GM23338 (cell line): ENCODE measurements at regions not wholly inside any gene's neighbourhood (a gene's known extent, or its start where the extent isn't known, plus 50 kb on each side); places are given as distances from the start of the nearest gene placed in this dataset.

Source experiments
- ATAC-seq: fragments of 200-7000 bp; cut with Tn5 transposase; 3 replicates; pipeline ENCODE4 v1.9.1; 2020
- DNase-seq: peaks from one replicate; pipeline ENCODE4 v3.0.0-alpha.2; 2015; ENCODE audit warnings: low spot score
- H2AFZ ChIP-seq: fragments of 200-600 bp; sonication (generic); 2 replicates; pipeline ENCODE4 v1.8.0; 2016; ENCODE audit warnings: antibody characterized with exemption, mild to moderate bottlenecking, moderate library complexity
- H3F3A ChIP-seq: fragments of 200-600 bp; sonication (generic); replicated peaks from 2 replicates; pipeline ENCODE4 v1.8.0; 2017; ENCODE audit warnings: antibody characterized with exemption, mixed run types, low read depth
- H3K27ac ChIP-seq: fragments of 200-600 bp; sonication (generic); 2 replicates; pipeline ENCODE4 v1.6.1; 2016; ENCODE audit warnings: low read depth
- H3K27me3 ChIP-seq: fragments of 200-600 bp; sonication (generic); 2 replicates; pipeline ENCODE4 v1.8.0; 2016; ENCODE audit warnings: mild to moderate bottlenecking, mixed run types, moderate library complexity; ENCODE audit not compliant: insufficient read depth
- H3K36me3 ChIP-seq: fragments of 200-600 bp; sonication (generic); 2 replicates; pipeline ENCODE4 v1.8.0; 2016; ENCODE audit warnings: mild to moderate bottlenecking; ENCODE audit not compliant: insufficient read depth
- H3K4me1 ChIP-seq: fragments of 200-600 bp; sonication (generic); 2 replicates; pipeline ENCODE4 v1.8.0; 2016; ENCODE audit warnings: mild to moderate bottlenecking, moderate library complexity; ENCODE audit not compliant: insufficient read depth
- H3K4me2 ChIP-seq: fragments of 200-600 bp; sonication (generic); 2 replicates; pipeline ENCODE4 v1.7.1; 2017; ENCODE audit warnings: mixed run types
- H3K4me3 ChIP-seq: fragments of 200-600 bp; sonication (generic); 2 replicates; pipeline ENCODE4 v1.6.1; 2016; ENCODE audit warnings: mixed run types
- H3K79me2 ChIP-seq: fragments of 200-600 bp; sonication (generic); replicated peaks from 2 replicates; pipeline ENCODE4 v1.8.0; 2017; ENCODE audit warnings: mild to moderate bottlenecking; ENCODE audit not compliant: insufficient read depth
- H3K9me2 ChIP-seq: fragments of 200-600 bp; sonication (generic); 2 replicates; pipeline ENCODE4 v1.8.0; 2017; ENCODE audit not compliant: insufficient read depth
- H4K20me1 ChIP-seq: fragments of 200-600 bp; sonication (generic); replicated peaks from 2 replicates; pipeline ENCODE4 v1.8.0; 2017; ENCODE audit warnings: mild to moderate bottlenecking; ENCODE audit not compliant: insufficient read depth
- H3K27ac Mint-ChIP-seq: 2 replicates; pipeline ENCODE4 v1.8.0; 2020; ENCODE audit warnings: inconsistent platforms, mild to moderate bottlenecking, moderate library complexity, mixed read lengths
- H3K27me3 Mint-ChIP-seq: 3 replicates; pipeline ENCODE4 v1.8.0; 2022; ENCODE audit warnings: low read depth, mild to moderate bottlenecking, moderate library complexity, mixed read lengths, inconsistent platforms; ENCODE audit not compliant: insufficient read depth, poor library complexity
- H3K36me3 Mint-ChIP-seq: 3 replicates; pipeline ENCODE4 v1.8.0; 2021; ENCODE audit warnings: low read depth, mild to moderate bottlenecking, inconsistent platforms, moderate library complexity, mixed read lengths
- H3K4me1 Mint-ChIP-seq: 3 replicates; pipeline ENCODE4 v1.8.0; 2020; ENCODE audit warnings: mild to moderate bottlenecking, inconsistent platforms, mixed read lengths
- H3K4me3 Mint-ChIP-seq: 3 replicates; pipeline ENCODE4 v1.8.0; 2021; ENCODE audit warnings: moderate library complexity, mild to moderate bottlenecking, inconsistent platforms, mixed read lengths
- H3K9me3 Mint-ChIP-seq: 3 replicates; pipeline ENCODE4 v1.8.0; 2020; ENCODE audit warnings: moderate library complexity, mild to moderate bottlenecking, inconsistent platforms, mixed read lengths
- CREB1 ChIP-seq: fragments of 250-450 bp; sonication (Bioruptor Pico); IDR thresholded peaks from 2 replicates; pipeline ENCODE4 v1.5.0; 2020; ENCODE audit warnings: low read depth, mild to moderate bottlenecking, moderate library complexity
- CTCF ChIP-seq, 2 experiments: fragments of 200-600 bp in 1 of 2; sonication (generic) in 1 of 2; conservative IDR thresholded peaks; 2 replicates each; pipeline versions ENCODE4 v1.5.1 to v1.6.1; 2016 to 2017; ENCODE audit warnings: antibody characterized with exemption in 2 of 2, low read depth in 2 of 2, mild to moderate bottlenecking in 2 of 2, moderate library complexity in 1 of 2
- ETS1 ChIP-seq: IDR thresholded peaks from 2 replicates; pipeline ENCODE4 v1.6.1; 2016; ENCODE audit warnings: antibody characterized with exemption
- EZH2 ChIP-seq: fragments of 200-600 bp; sonication (generic); IDR thresholded peaks from one replicate; pipeline ENCODE4 v1.8.0; 2017; ENCODE audit warnings: antibody characterized with exemption, mild to moderate bottlenecking, low read depth; ENCODE audit not compliant: unreplicated experiment
- EZH2phosphoT487 ChIP-seq: fragments of 200-600 bp; sonication (generic); IDR thresholded peaks from one replicate; pipeline ENCODE4 v1.8.1; 2018; ENCODE audit warnings: antibody characterized with exemption; ENCODE audit not compliant: unreplicated experiment
- JUNB ChIP-seq: IDR thresholded peaks from one replicate; pipeline ENCODE4 v1.6.1; 2016; ENCODE audit warnings: antibody characterized with exemption; ENCODE audit not compliant: unreplicated experiment
- NANOG ChIP-seq: IDR thresholded peaks from 2 replicates; pipeline ENCODE4 v1.6.1; 2016; ENCODE audit warnings: antibody characterized with exemption, borderline replicate concordance
- POLR2AphosphoS5 ChIP-seq: IDR thresholded peaks from 2 replicates; pipeline ENCODE4 v1.6.1; 2016; ENCODE audit warnings: antibody characterized with exemption, low read depth
- REST ChIP-seq: IDR thresholded peaks from one replicate; pipeline ENCODE4 v1.6.1; 2018; ENCODE audit warnings: antibody characterized with exemption; ENCODE audit not compliant: unreplicated experiment
- STAT1 ChIP-seq: IDR thresholded peaks from one replicate; pipeline ENCODE4 v1.6.1; 2016; ENCODE audit warnings: antibody characterized with exemption; ENCODE audit not compliant: unreplicated experiment
- ZNF114 ChIP-seq: fragments of 250-450 bp; sonication (Bioruptor Pico); IDR thresholded peaks from 2 replicates; pipeline ENCODE4 v1.5.0; 2020; ENCODE audit warnings: mild to moderate bottlenecking, moderate library complexity
- ZNF331 ChIP-seq: fragments of 250-450 bp; sonication (Bioruptor Pico); IDR thresholded peaks from 2 replicates; pipeline ENCODE4 v1.5.0; 2020; ENCODE audit warnings: low read depth, mild to moderate bottlenecking, moderate library complexity
- ZNF462 ChIP-seq: fragments of 250-450 bp; sonication (Bioruptor Pico); IDR thresholded peaks from 2 replicates; pipeline ENCODE4 v1.5.0; 2020; ENCODE audit warnings: mild to moderate bottlenecking, moderate library complexity

- TF ChIP-seq EZH2: no peak
- TF ChIP-seq EZH2phosphoT487: no peak
These were observed 273.1 kb downstream of the VRK1 start (continued) for GRCh38 chr14:97070259-97070658.

- no peak for TF ChIP-seq CREB1 (CRISPR knock-in tag)
- TF ChIP-seq JUNB: no peak
- TF ChIP-seq REST: no peak
- TF ChIP-seq ZNF331 (CRISPR knock-in tag): no peak
- TF ChIP-seq ETS1: no peak
- no peak for TF ChIP-seq ZNF462 (CRISPR knock-in tag)
- TF ChIP-seq NANOG: no peak
- no peak for TF ChIP-seq EZH2
- no peak for TF ChIP-seq CTCF (conservative IDR thresholded peaks at IDR 0.05; ENCODE audit: low read depth in 2 of 2)
- TF ChIP-seq ZNF114 (CRISPR knock-in tag): no peak
- TF ChIP-seq POLR2AphosphoS5: no peak
- TF ChIP-seq STAT1: no peak
- TF ChIP-seq EZH2phosphoT487: no peak
- Histone ChIP-seq H4K20me1 (no peaks in the 10 kb centered on the region), H3K4me2 (peak overlapping the region; percentile 32; the same call in 1 of the 2 replicates), H3K36me3 (no peaks in the 10 kb centered on the region), H2AFZ (peak overlapping the region; percentile 72; the same call in 1 of the 2 replicates), H3F3A (no peaks in the 10 kb centered on the region), H3K27me3 (no peaks in the 10 kb centered on the region), H3K9me2 (no peaks in the 10 kb centered on the region), H3K27ac (no peak overlapping the region), H3K4me1 (peaks cover 8% of the 10 kb centered on the region; the same call in 1 of the 2 replicates), H3K4me3 (no peak overlapping the region), H3K79me2 (no peaks in the 10 kb centered on the region)
- H3K4me1 Mint-ChIP-seq: peaks cover 18% of the 10 kb centered on the region
- H3K4me3 Mint-ChIP-seq: no peak overlapping the region
- no peak overlapping the region; the same call in 1 of the 2 replicates for H3K27ac Mint-ChIP-seq
- no peak for DNase-seq
- H3K9me3 Mint-ChIP-seq: no peaks in the 10 kb centered on the region; the same call in 2 of the 3 replicates
- H3K27me3 Mint-ChIP-seq: peaks cover 1% of the 10 kb centered on the region
- ATAC-seq: no peak
- no peaks in the 10 kb centered on the region for H3K36me3 Mint-ChIP-seq
These were observed 274.0 kb downstream of the VRK1 start for GRCh38 chr14:97071177-97071576.
